ENCODE measurements at regions not wholly inside any gene's neighbourhood (a gene's known extent, or its start where the extent isn't known, plus 50 kb on each side); places are given as distances from the start of the nearest gene placed in this dataset.
A peak's percentile ranks its signal among the peaks of the same experiment; 100 is the strongest.
"Not testable (repeated sequence)": the region's sequence is repeated elsewhere in the genome, so short reads cannot be mapped to it uniquely, and the experiment has no call there.

DNA sequence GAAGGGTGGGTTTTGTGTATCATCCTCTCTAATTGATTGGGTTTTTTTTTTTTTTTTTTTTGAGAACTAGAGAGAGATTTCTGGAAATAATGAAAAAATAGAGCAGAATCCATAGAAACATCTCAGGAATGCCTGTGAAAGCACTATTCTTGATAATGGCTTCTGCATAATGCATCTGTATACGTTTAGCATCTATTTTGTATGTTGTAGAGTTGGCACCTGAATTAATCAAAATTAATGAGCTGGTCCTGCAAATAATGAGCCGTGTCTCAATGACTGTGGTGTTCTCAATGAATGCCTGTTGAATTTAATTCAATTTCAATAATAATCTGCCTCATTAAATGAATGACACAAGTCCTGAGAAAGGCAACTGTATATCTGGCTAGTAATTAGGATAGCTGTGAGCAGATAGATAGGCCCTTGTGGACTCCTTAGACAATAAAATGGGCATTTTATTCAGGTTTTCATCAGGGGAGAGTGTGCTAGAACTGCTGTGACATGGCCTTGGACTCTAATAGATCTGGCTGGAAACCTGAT, 70.5 kb upstream of the WDR72 start:
- Histone ChIP-seq H3K4ac (ENCODE audit: low read depth, low read length) (peak overlapping the region; percentile 97), H3K4me3 (ENCODE audit: low read length) (no peak overlapping the region), H2BK120ac (ENCODE audit: low read depth, low read length) (peak overlapping the region; percentile 82), H3K79me1 (ENCODE audit: low read length) (no peaks in the 10 kb centered on the region), H3K9ac (ENCODE audit: low read length) (no peak overlapping the region), H3K18ac (ENCODE audit: low read length) (peak overlapping the region; percentile 56), H2AK5ac (ENCODE audit: low read length) (no peak overlapping the region), H3K36me3 (ENCODE audit: control insufficient read depth, insufficient read depth, low read length) (no peaks in the 10 kb centered on the region), H2BK5ac (ENCODE audit: low read length) (no peak overlapping the region), H3K23ac (ENCODE audit: low read length) (no peak overlapping the region), H3K27me3 (ENCODE audit: insufficient read depth, low read length, poor library complexity) (no peaks in the 10 kb centered on the region), H4K8ac (ENCODE audit: low read depth, low read length) (no peak overlapping the region), H3K27ac (ENCODE audit: low read depth, low read length) (no peak overlapping the region), H3K79me2 (ENCODE audit: control insufficient read depth, insufficient read depth, low read length) (no peaks in the 10 kb centered on the region), H3K56ac (ENCODE audit: low read length) (no peak overlapping the region), H2BK15ac (replicated peaks; ENCODE audit: low read depth) (peak overlapping the region; percentile 21), H3K4me2 (ENCODE audit: low read length) (no peak overlapping the region), H4K5ac (ENCODE audit: low read length) (no peak overlapping the region), H3K4me1 (ENCODE audit: control insufficient read depth, low read depth, low read length) (peaks cover 12% of the 10 kb centered on the region)
- WGBS (ENCODE audit: extremely low coverage, insufficient coverage, low lambda C conversion rate) = no CpG with 5 or more reads among the region's 2 CpGs
- DNase-seq = no peak

DNA sequence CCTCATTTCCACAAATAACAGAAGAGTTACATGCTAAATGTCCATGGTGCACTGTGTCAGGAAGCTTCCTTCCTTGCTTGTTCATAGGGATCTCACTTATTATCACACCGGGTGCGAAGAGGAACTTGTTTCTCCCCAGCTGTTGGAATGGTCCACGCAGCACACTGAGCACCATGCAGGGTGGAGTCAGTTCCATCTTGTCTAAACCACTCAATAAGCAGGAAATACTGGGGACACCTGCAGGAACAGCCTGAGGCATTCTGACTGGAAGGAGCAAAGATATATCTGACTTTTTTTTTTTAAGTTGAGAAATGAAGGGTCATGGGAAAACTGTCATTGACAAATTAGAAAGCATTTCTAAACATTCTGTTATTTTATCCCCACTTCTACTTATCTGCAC, 70.0 kb upstream of the WDR72 start:
- Histone ChIP-seq H3K4ac (ENCODE audit: low read depth, low read length) (no peak overlapping the region), H3K4me1 (ENCODE audit: control insufficient read depth, low read depth, low read length) (peaks cover 12% of the 10 kb centered on the region), H3K27ac (ENCODE audit: low read depth, low read length) (no peak overlapping the region), H3K4me3 (ENCODE audit: low read length) (no peak overlapping the region), H3K18ac (ENCODE audit: low read length) (no peak overlapping the region), H3K9ac (ENCODE audit: low read length) (no peak overlapping the region), H3K56ac (ENCODE audit: low read length) (no peak overlapping the region), H4K5ac (ENCODE audit: low read length) (no peak overlapping the region), H3K79me1 (ENCODE audit: low read length) (no peaks in the 10 kb centered on the region), H2AK5ac (ENCODE audit: low read length) (peak overlapping the region; percentile 27), H2BK5ac (ENCODE audit: low read length) (peak overlapping the region; percentile 61), H3K79me2 (ENCODE audit: control insufficient read depth, insufficient read depth, low read length) (no peaks in the 10 kb centered on the region), H2BK120ac (ENCODE audit: low read depth, low read length) (no peak overlapping the region), H4K8ac (ENCODE audit: low read depth, low read length) (no peak overlapping the region), H3K23ac (ENCODE audit: low read length) (no peak overlapping the region), H2BK15ac (replicated peaks; ENCODE audit: low read depth) (no peak overlapping the region), H3K36me3 (ENCODE audit: control insufficient read depth, insufficient read depth, low read length) (no peaks in the 10 kb centered on the region), H3K4me2 (ENCODE audit: low read length) (no peak overlapping the region), H3K27me3 (ENCODE audit: insufficient read depth, low read length, poor library complexity) (no peaks in the 10 kb centered on the region)
- DNase-seq = no peak
- WGBS (ENCODE audit: extremely low coverage, insufficient coverage, low lambda C conversion rate) = no CpG with 5 or more reads among the region's 3 CpGs

DNA sequence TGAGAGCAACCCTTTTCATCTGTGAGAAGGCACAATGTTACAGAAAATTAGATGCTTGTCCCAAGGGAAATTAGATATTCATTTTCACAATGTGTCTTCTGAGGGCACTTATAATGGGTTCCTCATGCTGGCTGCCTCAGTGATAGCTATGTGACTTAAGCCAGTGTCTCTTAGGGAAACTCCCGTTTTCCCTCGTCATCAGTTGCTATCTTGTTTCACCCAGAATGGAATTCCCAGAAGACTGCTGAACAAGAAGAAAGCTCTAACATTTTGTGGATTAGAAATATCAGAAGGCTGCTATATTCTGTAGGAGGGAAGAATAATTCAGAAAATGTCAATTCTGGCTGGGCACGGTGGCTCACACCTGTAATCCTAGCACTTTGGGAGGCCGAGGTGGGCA, 67.9 kb upstream of the WDR72 start:
- Histone ChIP-seq H4K5ac (ENCODE audit: low read length) (no peak overlapping the region), H3K27me3 (ENCODE audit: insufficient read depth, low read length, poor library complexity) (no peaks in the 10 kb centered on the region), H2BK5ac (ENCODE audit: low read length) (no peak overlapping the region), H4K8ac (ENCODE audit: low read depth, low read length) (peak overlapping the region; percentile 56), H2BK15ac (replicated peaks; ENCODE audit: low read depth) (no peak overlapping the region), H3K23ac (ENCODE audit: low read length) (no peak overlapping the region), H3K4me1 (ENCODE audit: control insufficient read depth, low read depth, low read length) (peaks cover 3% of the 10 kb centered on the region), H3K4ac (ENCODE audit: low read depth, low read length) (no peak overlapping the region), H2BK120ac (ENCODE audit: low read depth, low read length) (no peak overlapping the region), H2AK5ac (ENCODE audit: low read length) (no peak overlapping the region), H3K9ac (ENCODE audit: low read length) (no peak overlapping the region), H3K56ac (ENCODE audit: low read length) (no peak overlapping the region), H3K27ac (ENCODE audit: low read depth, low read length) (no peak overlapping the region), H3K18ac (ENCODE audit: low read length) (no peak overlapping the region), H3K79me2 (ENCODE audit: control insufficient read depth, insufficient read depth, low read length) (no peaks in the 10 kb centered on the region), H3K4me3 (ENCODE audit: low read length) (no peak overlapping the region), H3K79me1 (ENCODE audit: low read length) (no peaks in the 10 kb centered on the region), H3K4me2 (ENCODE audit: low read length) (no peak overlapping the region), H3K36me3 (ENCODE audit: control insufficient read depth, insufficient read depth, low read length) (no peaks in the 10 kb centered on the region)
- WGBS (ENCODE audit: extremely low coverage, insufficient coverage, low lambda C conversion rate) = no CpG with 5 or more reads among the region's 4 CpGs
- DNase-seq = no peak

DNA sequence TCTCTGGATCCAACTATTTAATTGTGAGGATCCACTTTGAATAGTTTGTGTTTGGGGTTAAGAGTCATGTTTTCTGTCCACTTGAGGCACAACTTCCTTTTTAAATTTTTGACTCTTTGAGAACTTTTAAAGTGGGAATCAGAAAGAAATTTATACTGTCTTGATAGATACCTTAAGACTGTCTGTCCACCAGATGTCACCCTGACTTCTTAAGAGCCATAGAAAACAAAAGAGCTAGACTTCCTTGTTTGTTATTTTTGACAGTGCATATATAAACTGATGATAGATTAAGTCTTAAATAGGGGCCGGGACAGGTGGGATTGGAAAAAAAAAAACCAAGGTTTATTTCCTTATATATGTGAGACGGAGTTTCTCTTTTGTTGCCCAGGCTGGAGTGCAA, 52.1 kb upstream of the WDR72 start:
- peak; percentile 63 for DNase-seq

DNA sequence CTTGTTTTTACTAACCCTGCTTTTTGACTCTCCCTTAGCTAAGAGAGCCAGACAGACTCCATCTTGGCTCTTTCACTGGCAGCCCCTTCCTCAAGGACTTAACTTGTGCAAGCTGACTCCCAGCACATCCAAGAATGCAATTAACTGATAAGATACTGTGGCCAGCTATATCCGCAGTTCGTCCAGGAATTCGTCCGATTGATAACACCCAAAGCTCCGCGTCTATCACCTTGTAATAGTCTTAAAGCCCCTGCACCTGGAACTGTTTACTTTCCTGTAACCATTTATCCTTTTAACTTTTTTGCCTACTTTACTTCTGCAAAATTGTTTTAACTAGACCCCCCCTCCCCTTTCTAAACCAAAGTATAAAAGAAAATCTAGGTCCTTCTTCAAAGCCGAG, 50.8 kb upstream of the WDR72 start:
- not testable (repeated sequence) for H3K79me1 ChIP-seq (ENCODE audit: low read length); H2BK15ac ChIP-seq (replicated peaks; ENCODE audit: low read depth); H3K79me2 ChIP-seq (ENCODE audit: control insufficient read depth, insufficient read depth, low read length); H4K8ac ChIP-seq (ENCODE audit: low read depth, low read length); H3K18ac ChIP-seq (ENCODE audit: low read length); H2AK5ac ChIP-seq (ENCODE audit: low read length); H3K36me3 ChIP-seq (ENCODE audit: control insufficient read depth, insufficient read depth, low read length); H3K4ac ChIP-seq (ENCODE audit: low read depth, low read length); H2BK5ac ChIP-seq (ENCODE audit: low read length); H3K56ac ChIP-seq (ENCODE audit: low read length); H3K23ac ChIP-seq (ENCODE audit: low read length); H3K27me3 ChIP-seq (ENCODE audit: insufficient read depth, low read length, poor library complexity); H3K4me3 ChIP-seq (ENCODE audit: low read length); H3K4me1 ChIP-seq (ENCODE audit: control insufficient read depth, low read depth, low read length); H3K4me2 ChIP-seq (ENCODE audit: low read length); H4K5ac ChIP-seq (ENCODE audit: low read length); H3K9ac ChIP-seq (ENCODE audit: low read length); H3K27ac ChIP-seq (ENCODE audit: low read depth, low read length); H2BK120ac ChIP-seq (ENCODE audit: low read depth, low read length)
- DNase-seq = peak; percentile 62
- no CpG with 5 or more reads among the region's 7 CpGs for WGBS (ENCODE audit: extremely low coverage, insufficient coverage, low lambda C conversion rate)

More for the DNA sequence above, 52.1 kb upstream of the WDR72 start:
- Histone ChIP-seq H3K9ac (ENCODE audit: low read length) (no peak overlapping the region), H3K79me2 (ENCODE audit: control insufficient read depth, insufficient read depth, low read length) (no peaks in the 10 kb centered on the region), H3K36me3 (ENCODE audit: control insufficient read depth, insufficient read depth, low read length) (no peaks in the 10 kb centered on the region), H2BK15ac (replicated peaks; ENCODE audit: low read depth) (no peak overlapping the region), H4K8ac (ENCODE audit: low read depth, low read length) (no peak overlapping the region), H3K27ac (ENCODE audit: low read depth, low read length) (no peak overlapping the region), H2BK5ac (ENCODE audit: low read length) (no peak overlapping the region), H3K23ac (ENCODE audit: low read length) (no peak overlapping the region), H2BK120ac (ENCODE audit: low read depth, low read length) (no peak overlapping the region), H3K27me3 (ENCODE audit: insufficient read depth, low read length, poor library complexity) (no peaks in the 10 kb centered on the region), H3K79me1 (ENCODE audit: low read length) (no peaks in the 10 kb centered on the region), H3K18ac (ENCODE audit: low read length) (no peak overlapping the region), H3K56ac (ENCODE audit: low read length) (no peak overlapping the region), H3K4me1 (ENCODE audit: control insufficient read depth, low read depth, low read length) (no peaks in the 10 kb centered on the region), H3K4me3 (ENCODE audit: low read length) (no peak overlapping the region), H3K4ac (ENCODE audit: low read depth, low read length) (no peak overlapping the region), H3K4me2 (ENCODE audit: low read length) (no peak overlapping the region), H4K5ac (ENCODE audit: low read length) (no peak overlapping the region), H2AK5ac (ENCODE audit: low read length) (no peak overlapping the region)
- no CpG with 5 or more reads among the region's 2 CpGs for WGBS (ENCODE audit: extremely low coverage, insufficient coverage, low lambda C conversion rate)
